ENCODE measurements at regions not wholly inside any gene's neighbourhood (a gene's known extent, or its start where the extent isn't known, plus 50 kb on each side); places are given as distances from the start of the nearest gene placed in this dataset.

DNA sequence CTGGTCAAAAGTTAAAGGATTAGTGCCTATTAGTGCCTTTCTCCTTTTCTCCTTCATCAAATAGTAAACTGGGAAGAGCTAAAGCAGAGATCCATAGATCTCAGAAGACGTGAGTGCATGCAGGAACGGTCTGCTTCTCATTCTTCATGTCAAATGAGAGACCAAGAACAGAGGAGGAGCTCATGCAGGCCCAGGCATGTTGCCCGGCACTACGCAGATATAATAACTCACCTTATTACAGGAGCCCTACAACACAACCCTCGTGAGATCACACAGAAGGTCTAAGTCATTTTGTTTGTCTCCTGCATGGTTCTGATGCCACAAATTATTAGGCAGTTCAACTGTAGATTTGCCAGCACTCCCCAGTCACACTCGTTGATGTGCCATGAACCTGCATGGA lies 71.8 kb downstream of the CMPK2 start:
- TF ChIP-seq, protein P1, sequence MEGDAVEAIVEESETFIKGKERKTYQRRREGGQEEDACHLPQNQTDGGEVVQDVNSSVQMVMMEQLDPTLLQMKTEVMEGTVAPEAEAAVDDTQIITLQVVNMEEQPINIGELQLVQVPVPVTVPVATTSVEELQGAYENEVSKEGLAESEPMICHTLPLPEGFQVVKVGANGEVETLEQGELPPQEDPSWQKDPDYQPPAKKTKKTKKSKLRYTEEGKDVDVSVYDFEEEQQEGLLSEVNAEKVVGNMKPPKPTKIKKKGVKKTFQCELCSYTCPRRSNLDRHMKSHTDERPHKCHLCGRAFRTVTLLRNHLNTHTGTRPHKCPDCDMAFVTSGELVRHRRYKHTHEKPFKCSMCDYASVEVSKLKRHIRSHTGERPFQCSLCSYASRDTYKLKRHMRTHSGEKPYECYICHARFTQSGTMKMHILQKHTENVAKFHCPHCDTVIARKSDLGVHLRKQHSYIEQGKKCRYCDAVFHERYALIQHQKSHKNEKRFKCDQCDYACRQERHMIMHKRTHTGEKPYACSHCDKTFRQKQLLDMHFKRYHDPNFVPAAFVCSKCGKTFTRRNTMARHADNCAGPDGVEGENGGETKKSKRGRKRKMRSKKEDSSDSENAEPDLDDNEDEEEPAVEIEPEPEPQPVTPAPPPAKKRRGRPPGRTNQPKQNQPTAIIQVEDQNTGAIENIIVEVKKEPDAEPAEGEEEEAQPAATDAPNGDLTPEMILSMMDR (IDR thresholded peaks at IDR 0.05) = no peak
- no peak for TF ChIP-seq ZFX (IDR thresholded peaks at IDR 0.05; ENCODE audit: borderline replicate concordance)
- no peak overlapping the region for H3K27ac ChIP-seq

DNA sequence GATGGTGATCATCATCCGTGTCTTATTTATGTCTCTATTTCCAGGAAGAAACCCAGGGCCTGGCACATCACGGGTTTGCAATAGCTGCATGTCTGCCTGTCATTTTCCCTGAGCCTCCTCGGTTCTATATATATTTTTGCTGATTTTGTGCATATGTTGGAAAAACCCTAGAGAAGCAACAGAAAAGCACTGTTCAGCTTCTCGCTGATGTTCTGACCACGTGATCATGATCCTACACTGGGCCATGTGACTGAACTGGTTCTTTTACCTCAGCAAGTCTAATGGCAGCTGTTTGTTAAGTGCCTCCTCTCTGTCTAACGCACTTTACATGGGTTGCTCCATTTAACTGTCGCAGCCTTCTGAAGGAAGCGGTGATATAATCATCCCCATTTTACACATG lies 71.3 kb downstream of the CMPK2 start:
- H3K27ac ChIP-seq = no peak overlapping the region
- TF ChIP-seq, protein P1 (IDR thresholded peaks at IDR 0.05) = no peak
- no peak for TF ChIP-seq ZFX (IDR thresholded peaks at IDR 0.05; ENCODE audit: borderline replicate concordance)

All from 22Rv1 (cell line).